Panc1 (cell line): ENCODE measurements at regions not wholly inside any gene's neighbourhood (a gene's known extent, or its start where the extent isn't known, plus 50 kb on each side); places are given as distances from the start of the nearest gene placed in this dataset.

Source experiments
- REST ChIP-seq, 2 experiments: IDR thresholded peaks; 2 replicates each; pipeline ENCODE4 v1.6.1; 2011 to 2012; ENCODE audit warnings: low read depth in 2 of 2, control low read depth in 1 of 2, low read length in 1 of 2, mild to moderate bottlenecking in 1 of 2, moderate library complexity in 1 of 2; ENCODE audit not compliant: insufficient read depth in 1 of 2
- TCF7L2 ChIP-seq: IDR thresholded peaks from 2 replicates; pipeline ENCODE4 v1.6.1; 2011; ENCODE audit warnings: mild to moderate bottlenecking, low read depth, low read length, inconsistent platforms
- TF ChIP-seq, protein P1 (sequence below): fragments of 450-650 bp; IDR thresholded peaks from 2 replicates; pipeline ENCODE4 v1.5.1; 2017; ENCODE audit warnings: mild to moderate bottlenecking

- TF ChIP-seq, protein P1, sequence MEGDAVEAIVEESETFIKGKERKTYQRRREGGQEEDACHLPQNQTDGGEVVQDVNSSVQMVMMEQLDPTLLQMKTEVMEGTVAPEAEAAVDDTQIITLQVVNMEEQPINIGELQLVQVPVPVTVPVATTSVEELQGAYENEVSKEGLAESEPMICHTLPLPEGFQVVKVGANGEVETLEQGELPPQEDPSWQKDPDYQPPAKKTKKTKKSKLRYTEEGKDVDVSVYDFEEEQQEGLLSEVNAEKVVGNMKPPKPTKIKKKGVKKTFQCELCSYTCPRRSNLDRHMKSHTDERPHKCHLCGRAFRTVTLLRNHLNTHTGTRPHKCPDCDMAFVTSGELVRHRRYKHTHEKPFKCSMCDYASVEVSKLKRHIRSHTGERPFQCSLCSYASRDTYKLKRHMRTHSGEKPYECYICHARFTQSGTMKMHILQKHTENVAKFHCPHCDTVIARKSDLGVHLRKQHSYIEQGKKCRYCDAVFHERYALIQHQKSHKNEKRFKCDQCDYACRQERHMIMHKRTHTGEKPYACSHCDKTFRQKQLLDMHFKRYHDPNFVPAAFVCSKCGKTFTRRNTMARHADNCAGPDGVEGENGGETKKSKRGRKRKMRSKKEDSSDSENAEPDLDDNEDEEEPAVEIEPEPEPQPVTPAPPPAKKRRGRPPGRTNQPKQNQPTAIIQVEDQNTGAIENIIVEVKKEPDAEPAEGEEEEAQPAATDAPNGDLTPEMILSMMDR = no peak
- TF ChIP-seq TCF7L2 (no peak), REST (IDR thresholded peaks at IDR 0.05; ENCODE audit: insufficient read depth in 1 of 2, low read depth in 2 of 2, low read length in 1 of 2) (no peak)
Observed at GRCh38 chr11:87870086-87870485, 305.2 kb downstream of the RAB38 start.
